HCT116 (cell line): ENCODE measurements at regions not wholly inside any gene's neighbourhood (a gene's known extent, or its start where the extent isn't known, plus 50 kb on each side); places are given as distances from the start of the nearest gene placed in this dataset.

Source experiments
- ATAC-seq: fragments of 200-7000 bp; cut with Tn5 transposase; 2 replicates; pipeline ENCODE4 v1.9.1; 2020; ENCODE audit warnings: mild to moderate bottlenecking, moderate library complexity
- BruUV-seq: library from RNA; stranded (reverse); fragments of 400-500 nt; replicated peaks from 2 replicates; lab custom pipeline; 2021; lab: Mats Ljungman, UMichigan
- CTCF ChIA-PET: fragments of 300-600 bp; sonication (Branson Sonifier 250); formaldehyde crosslinking; loops from one replicate; lab custom pipeline; 2021; ENCODE audit warnings: antibody characterized with exemption; lab: Charles Lee
- POLR2A ChIA-PET: fragments of 300-600, 350-600 bp; sonication (Branson Sonifier 250); formaldehyde crosslinking; loops from one replicate; lab custom pipeline; 2021; ENCODE audit warnings: antibody characterized with exemption; lab: Charles Lee
- RAD21 ChIA-PET, 2 experiments: fragments of 300-600 bp; sonication (Branson Sonifier 250); formaldehyde crosslinking; loops; one replicate each; lab custom pipeline; 2023; ENCODE audit warnings: low total read pairs in 2 of 2; ENCODE audit not compliant: uncharacterized antibody in 2 of 2, unreplicated experiment in 2 of 2, low non-redundant PET in 1 of 2; lab: Charles Lee
- DNase-seq: peaks from one replicate; pipeline ENCODE4 v3.0.0-alpha.2; 2010; ENCODE audit warnings: low read depth, low spot score
- H2AFZ ChIP-seq: fragments of 200-600 bp; shearing (Covaris generic), sonication (generic); 2 replicates; pipeline ENCODE4 v1.6.1; 2017; ENCODE audit warnings: low read depth, mixed run types, mixed read lengths, antibody characterized with exemption, low read length; ENCODE audit not compliant: poor library complexity, severe bottlenecking
- H3K27ac ChIP-seq: 2 replicates; pipeline ENCODE4 v1.5.1; 2012; ENCODE audit warnings: low read depth, low read length
- H3K27me3 ChIP-seq: fragments of 200-600 bp; sonication (generic); 2 replicates; pipeline ENCODE4 v1.6.1; 2016; ENCODE audit warnings: mixed run types, low read length, mixed read lengths; ENCODE audit not compliant: insufficient read depth
- H3K36me3 ChIP-seq, 2 experiments: fragments of 200-500 bp in 1 of 2; fragments of 200-600 bp in 1 of 2; sonication (Bioruptor generic) in 1 of 2; sonication (generic) in 1 of 2; 2 replicates each; pipeline versions ENCODE4 v1.5.1 to v1.6.1; 2014 to 2016; ENCODE audit warnings: low read length in 2 of 2, inconsistent platforms in 1 of 2, mixed read lengths in 1 of 2, mixed run types in 1 of 2; ENCODE audit not compliant: insufficient read depth in 2 of 2, control insufficient read depth in 1 of 2
- H3K4me1 ChIP-seq, 2 experiments: fragments of 200-600 bp in 1 of 2; sonication (generic) in 1 of 2; 2 replicates each; pipeline versions ENCODE4 v1.5.1 to v1.6.1; 2012 to 2017; ENCODE audit warnings: low read length in 2 of 2, inconsistent platforms in 1 of 2, mild to moderate bottlenecking in 1 of 2, mixed read lengths in 1 of 2, mixed run types in 1 of 2, moderate library complexity in 1 of 2; ENCODE audit not compliant: insufficient read depth in 2 of 2, control insufficient read depth in 1 of 2
- H3K4me2 ChIP-seq: fragments of 200-600 bp; sonication (generic); 2 replicates; pipeline ENCODE4 v1.6.1; 2017; ENCODE audit warnings: mixed run types, low read length, mixed read lengths
- H3K4me3 ChIP-seq, 2 experiments: fragments of 200-600 bp in 1 of 2; sonication (generic) in 1 of 2; replicated peaks in 1 of 2; 2 replicates each; pipeline ENCODE4 v1.5.1; 2011 to 2016; ENCODE audit warnings: low read length in 2 of 2, control low read depth in 1 of 2, low read depth in 1 of 2, mild to moderate bottlenecking in 1 of 2, mixed read lengths in 1 of 2, mixed run types in 1 of 2
- H3K79me2 ChIP-seq: fragments of 200-600 bp; sonication (generic); 2 replicates; pipeline ENCODE4 v1.6.1; 2017; ENCODE audit warnings: mild to moderate bottlenecking, mixed run types, low read length, moderate library complexity, mixed read lengths; ENCODE audit not compliant: insufficient read depth
- H3K9ac ChIP-seq: fragments of 200-600 bp; sonication (generic); 2 replicates; pipeline ENCODE4 v1.6.1; 2016; ENCODE audit warnings: low read length, mixed read lengths
- H3K9me2 ChIP-seq: fragments of 200-600 bp; sonication (generic), shearing (Covaris generic); 2 replicates; pipeline ENCODE4 v1.6.1; 2017; ENCODE audit warnings: mixed run types, mild to moderate bottlenecking, moderate library complexity; ENCODE audit not compliant: insufficient read depth
- H3K9me3 ChIP-seq, 2 experiments: fragments of 200-500 bp in 1 of 2; fragments of 200-600 bp in 1 of 2; sonication (Bioruptor generic) in 1 of 2; sonication (generic) in 1 of 2; 2 replicates each; pipeline ENCODE4 v1.6.1; 2014 to 2017; ENCODE audit warnings: low read length in 2 of 2, mixed read lengths in 2 of 2, inconsistent platforms in 1 of 2, low read depth in 1 of 2, mild to moderate bottlenecking in 1 of 2, mixed run types in 1 of 2, moderate library complexity in 1 of 2; ENCODE audit not compliant: control insufficient read depth in 1 of 2, insufficient read depth in 1 of 2
- H4K20me1 ChIP-seq: fragments of 200-600 bp; sonication (generic), shearing (Covaris generic); 2 replicates; pipeline ENCODE4 v1.6.1; 2017; ENCODE audit warnings: mixed run types, mild to moderate bottlenecking, moderate library complexity; ENCODE audit not compliant: insufficient read depth
- CBX3 ChIP-seq: IDR thresholded peaks from 2 replicates; pipeline ENCODE4 v1.6.1; 2012; ENCODE audit warnings: low read depth
- CEBPB ChIP-seq: IDR thresholded peaks from 2 replicates; pipeline ENCODE4 v1.6.1; 2012; ENCODE audit warnings: low read depth
- EGR1 ChIP-seq: IDR thresholded peaks from 2 replicates; pipeline ENCODE4 v1.6.1; 2012; ENCODE audit warnings: low read depth
- EZH2 ChIP-seq: fragments of 200-600 bp; sonication (generic); IDR thresholded peaks from 2 replicates; pipeline ENCODE4 v1.6.1; 2017; ENCODE audit warnings: antibody characterized with exemption, mixed run types
- EZH2phosphoT487 ChIP-seq: fragments of 200-600 bp; IDR thresholded peaks from 2 replicates; pipeline ENCODE4 v1.6.1; 2018; ENCODE audit warnings: antibody characterized with exemption, borderline replicate concordance
- JUND ChIP-seq: IDR thresholded peaks from 2 replicates; pipeline ENCODE4 v1.6.1; 2012
- POLR2AphosphoS5 ChIP-seq: IDR thresholded peaks from 2 replicates; pipeline ENCODE4 v1.6.1; 2011; ENCODE audit warnings: mild to moderate bottlenecking, low read depth, low read length, moderate library complexity
- RAD21 ChIP-seq: IDR thresholded peaks from 2 replicates; pipeline ENCODE4 v1.6.1; 2012; ENCODE audit warnings: low read depth, mild to moderate bottlenecking
- SIN3A ChIP-seq: IDR thresholded peaks from 2 replicates; pipeline ENCODE4 v1.6.1; 2012; ENCODE audit warnings: low read depth
- SP1 ChIP-seq: IDR thresholded peaks from 2 replicates; pipeline ENCODE4 v1.6.1; 2012; ENCODE audit warnings: low read depth
- TCF7L2 ChIP-seq: IDR thresholded peaks from 2 replicates; pipeline ENCODE4 v1.7.0; 2011; ENCODE audit warnings: borderline replicate concordance, inconsistent platforms; ENCODE audit not compliant: insufficient read depth, insufficient read length; ENCODE audit errors: extremely low read depth
- YY1 ChIP-seq: IDR thresholded peaks from 2 replicates; pipeline ENCODE4 v1.6.1; 2011; ENCODE audit warnings: low read length, low read depth, moderate library complexity, mild to moderate bottlenecking; ENCODE audit not compliant: insufficient replicate concordance; ENCODE audit errors: extremely low read depth
- ZFX ChIP-seq: fragments of 450-650 bp; IDR thresholded peaks from 2 replicates; pipeline ENCODE4 v1.6.1; 2017
- ZNF274 ChIP-seq: fragments of 200-500 bp; sonication (Bioruptor generic); IDR thresholded peaks from 2 replicates; pipeline ENCODE4 v1.6.1; 2014; ENCODE audit warnings: mild to moderate bottlenecking, low read depth, low read length, inconsistent platforms
- intact Hi-C: fragments of 100-400 bp; cut with micrococcal nuclease; formaldehyde crosslinking; loops from 2 replicates; pipeline ENCODE4 v1.10.0; 2022
- TF ChIP-seq, protein P1 (sequence below): IDR thresholded peaks from 2 replicates; pipeline ENCODE4 v1.6.1; 2012
- TF ChIP-seq, protein P2 (sequence below), 3 experiments: fragments of 200-600 bp in 1 of 3; sonication (generic) in 1 of 3; IDR thresholded peaks in 2 of 3; conservative IDR thresholded peaks in 1 of 3; 2 replicates each; pipeline ENCODE4 v1.5.1; 2012 to 2017; ENCODE audit warnings: low read depth in 2 of 3, low read length in 2 of 3, antibody characterized with exemption in 1 of 3, borderline replicate concordance in 1 of 3, control low read depth in 1 of 3, mild to moderate bottlenecking in 1 of 3, mixed read lengths in 1 of 3, mixed run types in 1 of 3, moderate library complexity in 1 of 3; ENCODE audit not compliant: insufficient read depth in 1 of 3
- TF ChIP-seq, protein P3 (sequence below): IDR thresholded peaks from 2 replicates; pipeline ENCODE4 v1.6.1; 2011; ENCODE audit warnings: mild to moderate bottlenecking, low read length, moderate library complexity; ENCODE audit not compliant: insufficient replicate concordance; ENCODE audit errors: extremely low read depth
- TF ChIP-seq, protein P4 (sequence below): IDR thresholded peaks from 2 replicates; pipeline ENCODE4 v1.6.1; 2012
- TF ChIP-seq, protein P5 (sequence below): IDR thresholded peaks from 2 replicates; pipeline ENCODE4 v1.6.1; 2012; ENCODE audit warnings: low read depth

DNA sequence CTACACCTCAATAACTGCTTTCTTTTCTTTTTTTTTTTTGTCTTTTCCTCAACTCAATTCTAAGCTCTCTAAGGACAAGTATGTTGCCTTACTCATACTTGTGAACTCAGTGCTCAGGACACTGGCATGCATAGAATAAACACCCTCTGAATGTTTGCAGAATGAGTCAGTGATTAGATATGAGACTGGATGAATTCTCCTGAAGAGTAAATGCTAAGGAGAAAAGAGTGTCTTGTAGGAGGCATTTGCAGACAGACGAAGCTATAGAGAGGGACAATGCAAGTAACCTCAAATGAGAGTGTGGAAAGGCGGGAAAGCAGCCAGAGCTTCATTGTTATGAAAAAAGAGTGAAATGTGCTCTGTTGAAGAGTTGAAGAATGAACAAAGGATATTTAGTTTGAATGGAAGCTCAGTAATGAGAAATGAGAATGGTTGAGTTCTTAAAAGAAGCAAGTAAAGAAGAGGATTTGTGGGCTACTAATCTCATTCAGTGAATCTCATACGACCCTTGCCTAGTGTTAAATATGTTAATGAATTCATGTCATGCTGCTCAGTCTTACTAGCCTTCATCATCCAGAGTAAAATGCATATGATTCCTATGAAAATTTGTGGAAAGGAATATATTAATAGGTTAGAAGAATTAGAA is 166.1 kb upstream of the DPYD start:
- Histone ChIP-seq H3K79me2 (no peaks in the 10 kb centered on the region), H3K36me3 (no peaks in the 10 kb centered on the region), H3K27ac (peak overlapping the region; percentile 10; the same call in 1 of the 2 replicates), H2AFZ (peak overlapping the region; percentile 72), H3K9me3 (no peaks in the 10 kb centered on the region), H3K4me3 (0 out of 4 replicates have a peak overlapping the region, but pooled peaks of 1 of the 2 experiments have one; percentile 2), H3K9me2 (no peaks in the 10 kb centered on the region), H3K4me2 (peak overlapping the region; percentile 52), H3K27me3 (no peaks in the 10 kb centered on the region), H3K9ac (no peak overlapping the region), H3K4me1 (peaks cover 16 to 20% of the 10 kb centered on the region in 2 experiments), H4K20me1 (no peaks in the 10 kb centered on the region)
- ChIA-PET CTCF (interaction anchor here (0.6 kb wide), 1 partner anchor 353 kb away, joined by 3 read pairs; no protein-coding TSS in a partner anchor), POLR2A (no interaction called here), RAD21 (interaction anchor here in 1 of 2 experiments (0.7 kb wide), 1 partner anchor 25 kb away, joined by 4 read pairs; no protein-coding TSS in a partner anchor)
- BruUV-seq: no TSS peak
- ATAC-seq (peak; percentile 99), DNase-seq (peak; percentile 88)
- intact Hi-C loops: no loop called here
- TF ChIP-seq, protein P1, sequence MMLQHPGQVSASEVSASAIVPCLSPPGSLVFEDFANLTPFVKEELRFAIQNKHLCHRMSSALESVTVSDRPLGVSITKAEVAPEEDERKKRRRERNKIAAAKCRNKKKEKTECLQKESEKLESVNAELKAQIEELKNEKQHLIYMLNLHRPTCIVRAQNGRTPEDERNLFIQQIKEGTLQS: no peak
- TF ChIP-seq RAD21 (0 out of 2 replicates have a peak, but pooled peaks have one; percentile 15), POLR2AphosphoS5 (peak; percentile 40; the same call in 1 of the 2 replicates), EZH2 (no peak), SP1 (peak; percentile 82), EZH2phosphoT487 (no peak), CBX3 (peak; percentile 82; the same call in 1 of the 2 replicates), SIN3A (no peak), YY1 (peak; percentile 13), JUND (peak; percentile 93), TCF7L2 (no peak), EGR1 (no peak), ZFX (no peak), CEBPB (no peak), ZNF274 (no peak)
- TF ChIP-seq, protein P2, sequence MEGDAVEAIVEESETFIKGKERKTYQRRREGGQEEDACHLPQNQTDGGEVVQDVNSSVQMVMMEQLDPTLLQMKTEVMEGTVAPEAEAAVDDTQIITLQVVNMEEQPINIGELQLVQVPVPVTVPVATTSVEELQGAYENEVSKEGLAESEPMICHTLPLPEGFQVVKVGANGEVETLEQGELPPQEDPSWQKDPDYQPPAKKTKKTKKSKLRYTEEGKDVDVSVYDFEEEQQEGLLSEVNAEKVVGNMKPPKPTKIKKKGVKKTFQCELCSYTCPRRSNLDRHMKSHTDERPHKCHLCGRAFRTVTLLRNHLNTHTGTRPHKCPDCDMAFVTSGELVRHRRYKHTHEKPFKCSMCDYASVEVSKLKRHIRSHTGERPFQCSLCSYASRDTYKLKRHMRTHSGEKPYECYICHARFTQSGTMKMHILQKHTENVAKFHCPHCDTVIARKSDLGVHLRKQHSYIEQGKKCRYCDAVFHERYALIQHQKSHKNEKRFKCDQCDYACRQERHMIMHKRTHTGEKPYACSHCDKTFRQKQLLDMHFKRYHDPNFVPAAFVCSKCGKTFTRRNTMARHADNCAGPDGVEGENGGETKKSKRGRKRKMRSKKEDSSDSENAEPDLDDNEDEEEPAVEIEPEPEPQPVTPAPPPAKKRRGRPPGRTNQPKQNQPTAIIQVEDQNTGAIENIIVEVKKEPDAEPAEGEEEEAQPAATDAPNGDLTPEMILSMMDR (IDR thresholded peaks at IDR 0.05 in 2 of 3, conservative IDR thresholded peaks at IDR 0.05 in 1 of 3; ENCODE audit: borderline replicate concordance in 1 of 3, insufficient read depth in 1 of 3, low read depth in 2 of 3, low read length in 2 of 3): no peak
- TF ChIP-seq, protein P3, sequence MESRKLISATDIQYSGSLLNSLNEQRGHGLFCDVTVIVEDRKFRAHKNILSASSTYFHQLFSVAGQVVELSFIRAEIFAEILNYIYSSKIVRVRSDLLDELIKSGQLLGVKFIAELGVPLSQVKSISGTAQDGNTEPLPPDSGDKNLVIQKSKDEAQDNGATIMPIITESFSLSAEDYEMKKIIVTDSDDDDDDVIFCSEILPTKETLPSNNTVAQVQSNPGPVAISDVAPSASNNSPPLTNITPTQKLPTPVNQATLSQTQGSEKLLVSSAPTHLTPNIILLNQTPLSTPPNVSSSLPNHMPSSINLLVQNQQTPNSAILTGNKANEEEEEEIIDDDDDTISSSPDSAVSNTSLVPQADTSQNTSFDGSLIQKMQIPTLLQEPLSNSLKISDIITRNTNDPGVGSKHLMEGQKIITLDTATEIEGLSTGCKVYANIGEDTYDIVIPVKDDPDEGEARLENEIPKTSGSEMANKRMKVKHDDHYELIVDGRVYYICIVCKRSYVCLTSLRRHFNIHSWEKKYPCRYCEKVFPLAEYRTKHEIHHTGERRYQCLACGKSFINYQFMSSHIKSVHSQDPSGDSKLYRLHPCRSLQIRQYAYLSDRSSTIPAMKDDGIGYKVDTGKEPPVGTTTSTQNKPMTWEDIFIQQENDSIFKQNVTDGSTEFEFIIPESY: no peak
- TF ChIP-seq, protein P4, sequence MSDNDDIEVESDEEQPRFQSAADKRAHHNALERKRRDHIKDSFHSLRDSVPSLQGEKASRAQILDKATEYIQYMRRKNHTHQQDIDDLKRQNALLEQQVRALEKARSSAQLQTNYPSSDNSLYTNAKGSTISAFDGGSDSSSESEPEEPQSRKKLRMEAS: peak; percentile 28; the same call in 1 of the 2 replicates
- TF ChIP-seq, protein P5, sequence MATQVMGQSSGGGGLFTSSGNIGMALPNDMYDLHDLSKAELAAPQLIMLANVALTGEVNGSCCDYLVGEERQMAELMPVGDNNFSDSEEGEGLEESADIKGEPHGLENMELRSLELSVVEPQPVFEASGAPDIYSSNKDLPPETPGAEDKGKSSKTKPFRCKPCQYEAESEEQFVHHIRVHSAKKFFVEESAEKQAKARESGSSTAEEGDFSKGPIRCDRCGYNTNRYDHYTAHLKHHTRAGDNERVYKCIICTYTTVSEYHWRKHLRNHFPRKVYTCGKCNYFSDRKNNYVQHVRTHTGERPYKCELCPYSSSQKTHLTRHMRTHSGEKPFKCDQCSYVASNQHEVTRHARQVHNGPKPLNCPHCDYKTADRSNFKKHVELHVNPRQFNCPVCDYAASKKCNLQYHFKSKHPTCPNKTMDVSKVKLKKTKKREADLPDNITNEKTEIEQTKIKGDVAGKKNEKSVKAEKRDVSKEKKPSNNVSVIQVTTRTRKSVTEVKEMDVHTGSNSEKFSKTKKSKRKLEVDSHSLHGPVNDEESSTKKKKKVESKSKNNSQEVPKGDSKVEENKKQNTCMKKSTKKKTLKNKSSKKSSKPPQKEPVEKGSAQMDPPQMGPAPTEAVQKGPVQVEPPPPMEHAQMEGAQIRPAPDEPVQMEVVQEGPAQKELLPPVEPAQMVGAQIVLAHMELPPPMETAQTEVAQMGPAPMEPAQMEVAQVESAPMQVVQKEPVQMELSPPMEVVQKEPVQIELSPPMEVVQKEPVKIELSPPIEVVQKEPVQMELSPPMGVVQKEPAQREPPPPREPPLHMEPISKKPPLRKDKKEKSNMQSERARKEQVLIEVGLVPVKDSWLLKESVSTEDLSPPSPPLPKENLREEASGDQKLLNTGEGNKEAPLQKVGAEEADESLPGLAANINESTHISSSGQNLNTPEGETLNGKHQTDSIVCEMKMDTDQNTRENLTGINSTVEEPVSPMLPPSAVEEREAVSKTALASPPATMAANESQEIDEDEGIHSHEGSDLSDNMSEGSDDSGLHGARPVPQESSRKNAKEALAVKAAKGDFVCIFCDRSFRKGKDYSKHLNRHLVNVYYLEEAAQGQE: no peak
